Superior temporal gyrus (tissue), 1 donor: ENCODE measurements at regions not wholly inside any gene's neighbourhood (a gene's known extent, or its start where the extent isn't known, plus 50 kb on each side); places are given as distances from the start of the nearest gene placed in this dataset.

Experiments
- DNase-seq: peaks from one replicate; pipeline ENCODE4 v3.0.0-alpha.2; 2016; ENCODE audit errors: extremely low spot score

- DNase-seq = no peak
Observed at GRCh38 chr4:130632731-130633604, 1537.0 kb downstream of the C4orf33 start.

DNA sequence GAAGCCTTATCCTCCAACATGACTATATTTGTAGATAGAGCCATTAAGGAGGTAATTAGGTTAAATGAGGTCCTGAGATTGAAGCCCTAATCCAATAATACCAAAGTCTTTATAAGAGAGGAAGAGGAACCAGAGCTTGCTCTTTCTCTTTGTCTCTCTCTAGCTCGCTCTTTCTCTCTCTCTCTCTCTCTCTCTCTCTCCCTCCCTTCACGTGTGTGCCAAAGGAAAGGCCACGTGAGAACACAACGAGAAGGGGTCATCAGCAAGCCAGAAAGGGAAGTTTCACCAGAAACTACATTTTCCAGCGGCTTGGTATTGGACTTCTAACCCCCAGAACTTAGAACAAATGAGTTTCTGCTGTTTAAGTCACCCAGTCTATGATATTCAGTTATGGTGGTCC is 1540.5 kb downstream of the C4orf33 start:
- no peak for DNase-seq

DNA sequence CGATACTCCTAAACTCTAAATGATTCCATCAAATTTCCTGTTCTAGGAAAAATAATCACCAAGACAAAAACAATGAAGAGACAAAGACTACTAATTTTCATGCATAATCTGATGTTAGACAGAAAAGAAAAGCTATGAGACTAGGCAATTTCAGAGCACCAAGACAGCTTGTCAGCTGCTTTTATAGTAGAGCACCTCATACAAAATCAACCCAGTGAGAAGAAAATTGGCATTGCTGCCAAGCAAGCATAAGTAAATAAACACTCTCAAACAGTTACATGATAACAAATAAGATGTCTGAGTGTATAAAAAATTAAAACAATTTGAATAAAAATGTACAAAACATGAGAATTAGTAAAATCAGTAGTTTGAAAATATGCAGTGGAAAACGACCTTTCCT is 1544.6 kb downstream of the C4orf33 start:
- no peak for DNase-seq

DNA sequence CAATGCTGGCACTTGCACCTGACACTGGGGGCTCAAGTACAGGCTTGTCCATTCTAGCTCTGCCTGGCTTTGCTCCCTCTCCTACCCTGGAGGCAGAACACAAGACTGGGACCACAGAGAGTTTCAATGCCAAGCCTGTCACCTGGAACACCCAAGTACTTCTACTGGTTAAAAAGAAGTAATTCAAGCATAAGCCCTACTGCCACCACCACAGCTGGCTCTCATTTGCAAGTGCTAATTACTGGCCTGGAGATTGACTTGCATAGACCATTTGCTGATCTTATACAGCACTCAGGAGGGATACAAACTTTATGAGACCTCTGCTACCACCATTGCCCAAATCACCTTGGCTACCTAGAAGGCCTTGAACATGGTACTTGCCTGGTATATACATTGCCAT is 1550.9 kb downstream of the C4orf33 start:
- DNase-seq = no peak

GRCh38 chr4:130648570-130648969 is 1552.6 kb downstream of the C4orf33 start:
- DNase-seq = no peak

DNA sequence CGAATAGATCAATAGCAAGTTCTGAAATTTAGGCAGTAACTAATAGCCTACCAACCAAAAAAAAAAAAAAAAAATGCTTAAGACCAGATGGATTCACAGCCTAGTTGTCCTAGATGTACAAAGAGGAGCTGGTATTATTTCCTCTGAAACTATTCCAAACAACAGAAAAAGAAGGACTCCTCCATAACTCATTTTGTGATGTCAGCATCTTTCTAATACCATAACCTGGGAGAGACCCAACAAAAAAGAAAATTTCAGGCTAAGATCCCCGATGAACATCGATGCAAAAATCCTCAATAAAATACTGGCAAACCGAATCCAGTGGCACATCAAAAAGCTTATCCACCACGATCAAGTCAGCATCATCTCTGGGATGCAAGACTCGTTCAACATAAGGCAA is 1557.9 kb downstream of the C4orf33 start:
- DNase-seq = no peak

DNA sequence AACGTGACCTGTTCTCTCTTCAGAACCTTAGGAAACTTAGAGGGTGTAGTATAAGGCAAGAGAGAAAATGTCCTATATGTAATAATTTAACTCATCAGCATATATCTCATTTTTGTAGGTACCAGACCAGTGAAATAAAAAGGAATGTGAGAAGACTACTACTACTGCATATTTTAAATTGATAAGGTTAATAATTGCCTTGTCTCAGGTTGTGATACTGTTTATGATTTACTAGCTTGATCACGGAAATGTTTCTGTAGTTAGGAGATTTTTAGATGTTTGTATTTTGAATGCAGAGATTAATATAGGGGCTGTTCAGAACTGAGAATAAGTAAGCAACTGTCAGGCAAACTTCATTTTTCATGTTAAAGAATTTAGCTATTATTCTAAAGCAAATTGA is 1563.4 kb downstream of the C4orf33 start:
- DNase-seq = no peak

- no peak for DNase-seq
Observed at GRCh38 chr4:130668859-130669258, 1572.9 kb downstream of the C4orf33 start.

DNA sequence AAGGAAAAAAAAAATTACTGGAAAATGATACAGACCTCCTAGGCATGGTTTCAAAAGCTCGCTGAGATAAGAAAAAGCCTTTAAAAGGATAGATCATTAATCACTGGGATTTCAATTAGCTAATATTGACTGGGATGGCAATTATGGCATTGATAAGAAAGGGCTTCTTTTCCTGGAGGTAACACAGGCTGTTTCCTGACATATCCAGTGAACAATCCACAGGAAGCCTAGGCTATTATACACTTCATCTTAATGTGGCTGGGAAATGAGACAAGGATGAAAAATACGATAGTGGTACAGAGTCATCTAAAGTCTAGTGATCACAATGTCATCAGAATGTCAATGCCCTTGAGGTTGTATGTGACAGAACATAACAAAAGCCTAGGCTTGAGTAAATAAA is 1579.3 kb downstream of the C4orf33 start:
- DNase-seq = no peak

DNA sequence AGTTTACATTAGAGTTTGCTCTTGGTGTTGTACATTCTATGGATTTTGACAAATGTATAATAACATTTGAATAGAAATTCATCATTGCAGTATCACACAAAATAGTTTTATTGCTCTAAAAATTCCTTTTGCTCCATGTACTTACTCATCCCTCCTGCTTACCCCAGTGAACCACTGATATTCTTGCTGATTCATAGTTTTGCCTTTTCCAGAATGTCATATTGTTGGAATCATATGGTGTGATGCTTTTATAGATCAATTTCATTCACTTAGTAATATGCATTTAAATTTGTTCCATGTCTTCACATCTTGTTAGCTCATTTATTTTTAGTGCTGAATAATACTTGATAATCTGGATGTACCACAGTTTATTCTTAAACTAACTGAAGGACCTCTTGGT is 1593.2 kb downstream of the C4orf33 start:
- DNase-seq = no peak

DNA sequence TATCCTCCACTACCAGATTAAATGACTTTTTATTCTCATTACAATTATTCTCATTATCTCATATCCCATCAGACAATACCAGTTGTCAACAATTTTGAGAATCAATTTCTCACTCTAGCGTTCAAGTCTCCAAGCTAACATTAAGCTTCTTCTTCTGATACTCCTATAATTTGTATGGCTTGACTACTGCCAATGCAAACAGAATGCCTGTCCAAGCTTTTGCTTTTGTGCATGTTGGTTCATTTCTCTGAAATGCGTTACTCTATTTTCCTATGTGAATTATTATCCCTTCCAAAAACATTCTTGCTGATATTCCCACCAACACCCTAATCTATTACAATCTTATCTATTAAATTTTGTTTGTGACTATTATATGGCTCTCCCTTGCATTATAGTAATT is 1602.3 kb downstream of the C4orf33 start:
- no peak for DNase-seq

GRCh38 chr4:130699004-130699403 is 1603.1 kb downstream of the C4orf33 start:
- DNase-seq = no peak

GRCh38 chr4:130703211-130703935 is 1607.4 kb downstream of the C4orf33 start:
- no peak for DNase-seq

- DNase-seq = no peak
Observed at GRCh38 chr4:130705023-130705422, 1609.1 kb downstream of the C4orf33 start.

DNA sequence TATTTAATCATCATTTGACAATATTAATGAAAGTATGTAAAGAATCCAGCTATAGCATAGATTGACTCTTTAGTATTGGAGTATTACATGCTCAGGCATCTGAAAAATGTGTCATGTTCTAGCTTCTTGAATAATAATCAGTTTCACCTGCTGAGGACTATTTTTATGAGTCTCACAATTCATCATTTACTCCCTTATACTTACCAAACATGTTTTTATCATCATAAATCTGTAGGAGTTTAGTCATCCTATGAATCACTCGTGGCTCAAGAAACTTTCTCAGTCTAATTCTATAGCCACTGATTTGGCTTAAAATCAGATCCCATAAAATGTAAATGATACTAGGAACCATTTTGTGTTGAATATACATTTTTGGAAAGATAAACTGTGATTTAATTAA is 1616.1 kb downstream of the C4orf33 start:
- DNase-seq = no peak

- DNase-seq = no peak
Observed at GRCh38 chr4:130714006-130714405, 1618.1 kb downstream of the C4orf33 start.

- DNase-seq = no peak
Observed at GRCh38 chr4:130722361-130722760, 1626.4 kb downstream of the C4orf33 start.

DNA sequence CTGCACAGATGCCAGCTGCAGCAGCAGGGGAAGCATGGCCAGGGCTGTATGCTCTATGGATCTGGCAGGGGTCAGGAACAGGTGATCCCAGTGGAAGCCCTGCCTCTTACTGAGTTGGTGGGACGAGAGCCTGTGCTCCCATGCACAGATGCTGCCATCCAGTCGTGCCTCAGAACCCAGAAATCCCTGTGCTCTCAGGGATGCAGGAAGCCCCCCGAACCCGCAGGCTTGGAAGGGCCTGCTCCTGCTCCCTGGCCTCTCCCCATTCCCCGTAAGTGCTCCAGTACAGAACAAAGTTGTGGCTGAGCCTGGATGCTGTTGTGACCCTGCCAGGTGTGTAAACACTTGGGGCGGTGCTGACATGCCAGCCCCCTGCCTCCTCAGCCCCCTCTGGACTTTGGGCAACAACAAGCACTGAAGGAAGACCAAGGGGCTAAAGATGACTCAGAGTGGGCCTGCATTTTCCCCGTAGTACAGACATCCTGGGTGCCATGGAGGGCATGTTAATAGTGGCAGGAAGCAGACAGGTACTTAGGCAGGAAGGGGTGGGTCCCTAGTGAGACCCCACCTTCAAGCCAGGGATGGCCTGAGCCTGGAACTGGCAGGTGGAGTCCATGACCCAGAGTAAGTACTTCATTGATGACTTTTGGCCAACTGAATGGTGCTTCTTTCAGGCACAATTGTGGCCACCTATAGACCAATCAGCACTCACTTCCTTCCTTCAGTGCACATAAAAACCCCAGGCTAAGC is 1640.7 kb downstream of the C4orf33 start:
- no peak for DNase-seq

DNA sequence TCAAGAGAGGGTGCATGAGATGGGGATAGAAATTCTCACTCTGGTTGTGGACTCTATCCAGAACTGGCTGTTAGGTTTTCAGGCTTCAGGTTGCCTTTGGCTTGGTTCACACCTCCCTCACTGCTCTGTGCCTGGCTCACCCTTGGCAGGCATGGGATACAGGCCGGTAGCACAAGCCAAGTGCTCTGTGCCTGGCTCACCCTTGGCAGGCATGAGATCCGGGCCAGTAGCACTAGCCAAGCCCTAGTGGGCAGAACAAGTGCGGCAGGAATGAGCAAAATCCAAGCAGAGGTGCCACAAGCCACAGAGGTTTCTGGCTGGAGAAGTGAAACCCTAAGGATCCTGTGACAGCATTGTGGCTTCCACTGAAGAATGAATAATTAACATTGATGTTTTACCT is 1642.3 kb downstream of the C4orf33 start:
- DNase-seq = no peak

DNA sequence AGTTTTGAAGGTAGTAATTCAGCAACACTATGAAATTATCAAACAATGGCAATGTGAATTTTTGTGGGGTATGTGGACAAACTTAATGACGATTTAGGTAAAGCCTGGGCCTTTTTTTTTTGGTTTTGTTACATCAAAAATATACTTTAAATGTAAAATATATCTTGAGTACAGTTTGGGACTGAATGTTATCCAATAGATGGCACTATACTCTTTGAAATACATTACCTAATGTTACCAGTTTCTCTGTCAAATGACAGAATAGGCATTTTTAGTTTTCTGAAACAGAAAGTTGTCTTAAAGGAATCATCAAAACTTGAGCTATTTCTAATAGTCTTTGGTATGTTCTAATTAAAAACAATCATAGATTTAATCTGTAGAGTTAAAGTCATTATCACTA is 1651.9 kb downstream of the C4orf33 start:
- DNase-seq = peak; percentile 20

GRCh38 chr4:130753926-130754325 is 1658.0 kb downstream of the C4orf33 start:
- no peak for DNase-seq

GRCh38 chr4:130760246-130760645 is 1664.3 kb downstream of the C4orf33 start:
- no peak for DNase-seq
